Neural cell (in vitro differentiated cells): ENCODE measurements at regions not wholly inside any gene's neighbourhood (a gene's known extent, or its start where the extent isn't known, plus 50 kb on each side); places are given as distances from the start of the nearest gene placed in this dataset.
"Not testable (repeated sequence)": the region's sequence is repeated elsewhere in the genome, so short reads cannot be mapped to it uniquely, and the experiment has no call there.

Experiments
- H2AFZ ChIP-seq: fragments of 200-600, 300-800 bp; sonication (generic), shearing (Covaris generic); 2 replicates; pipeline ENCODE4 v1.6.0; 2014; ENCODE audit warnings: low read depth, mild to moderate bottlenecking, antibody characterized with exemption, low read length, moderate library complexity
- H3F3A ChIP-seq: fragments of 200-600 bp; shearing (Covaris generic); 2 replicates; pipeline ENCODE4 v1.6.1; 2016; ENCODE audit warnings: mild to moderate bottlenecking, moderate library complexity, mixed read lengths, antibody characterized with exemption, low read length; ENCODE audit not compliant: insufficient read depth, poor library complexity, severe bottlenecking
- H3K27ac ChIP-seq: fragments of 200-600, 300-800 bp; sonication (generic), shearing (Covaris generic); 2 replicates; pipeline ENCODE4 v1.5.1; 2014; ENCODE audit warnings: mild to moderate bottlenecking, low read length, moderate library complexity
- H3K27me3 ChIP-seq: fragments of 300-800, 200-600 bp; sonication (generic), shearing (Covaris generic); 2 replicates; pipeline ENCODE4 v1.6.0; 2014; ENCODE audit warnings: mild to moderate bottlenecking, low read depth, low read length, moderate library complexity; ENCODE audit not compliant: insufficient read depth
- H3K36me3 ChIP-seq: fragments of 300-800, 200-600 bp; sonication (generic), shearing (Covaris generic); 2 replicates; pipeline ENCODE4 v1.5.1; 2014; ENCODE audit warnings: mild to moderate bottlenecking, antibody characterized with exemption, low read length, moderate library complexity; ENCODE audit not compliant: insufficient read depth
- H3K4me2 ChIP-seq: fragments of 300-800, 200-600 bp; sonication (generic), shearing (Covaris generic); 2 replicates; pipeline ENCODE4 v1.6.0; 2014; ENCODE audit warnings: mild to moderate bottlenecking, low read length
- H3K4me3 ChIP-seq: fragments of 300-800, 200-600 bp; sonication (generic), shearing (Covaris generic); 2 replicates; pipeline ENCODE4 v1.5.1; 2014; ENCODE audit warnings: mild to moderate bottlenecking, low read length, moderate library complexity
- H3K79me2 ChIP-seq: fragments of 200-600 bp; shearing (Covaris generic); replicated peaks from 2 replicates; pipeline ENCODE4 v1.6.0; 2014; ENCODE audit warnings: mild to moderate bottlenecking, low read length, moderate library complexity; ENCODE audit not compliant: insufficient read depth
- H3K9ac ChIP-seq: fragments of 300-800, 200-600 bp; sonication (generic), shearing (Covaris generic); 2 replicates; pipeline ENCODE4 v1.6.1; 2016; ENCODE audit warnings: mild to moderate bottlenecking, low read length, mixed read lengths
- H3K9me2 ChIP-seq: fragments of 200-600 bp; shearing (Covaris generic); 2 replicates; pipeline ENCODE4 v1.6.1; 2016; ENCODE audit warnings: mild to moderate bottlenecking, low read length, mixed read lengths; ENCODE audit not compliant: insufficient read depth
- H3K9me3 ChIP-seq: fragments of 200-600, 300-800 bp; sonication (generic), shearing (Covaris generic); 2 replicates; pipeline ENCODE4 v1.6.1; 2016; ENCODE audit warnings: mild to moderate bottlenecking, mixed run types, low read length, moderate library complexity, mixed read lengths
- H4K20me1 ChIP-seq: fragments of 200-600 bp; shearing (Covaris generic); 2 replicates; pipeline ENCODE4 v1.6.1; 2016; ENCODE audit warnings: mild to moderate bottlenecking, mixed run types; ENCODE audit not compliant: insufficient read depth
- SMC3 ChIP-seq: fragments of 450-650 bp; conservative IDR thresholded peaks from 2 replicates; pipeline ENCODE4 v1.6.1; 2014; ENCODE audit warnings: antibody characterized with exemption, mild to moderate bottlenecking, moderate library complexity; ENCODE audit not compliant: poor library complexity

- H3K36me3 ChIP-seq, H3F3A ChIP-seq, H3K9ac ChIP-seq, H3K27ac ChIP-seq, H3K27me3 ChIP-seq, H3K9me3 ChIP-seq, H3K79me2 ChIP-seq, H2AFZ ChIP-seq, H3K9me2 ChIP-seq, H3K4me2 ChIP-seq, H3K4me3 ChIP-seq, H4K20me1 ChIP-seq: not testable (repeated sequence)
Measured at GRCh38 chr1:149700677-149701567, 81.6 kb upstream of the FCGR1A start.

- H3K27ac ChIP-seq, H3K9me2 ChIP-seq, H3K79me2 ChIP-seq, H2AFZ ChIP-seq, H3K36me3 ChIP-seq, H3K9me3 ChIP-seq, H3F3A ChIP-seq, H3K27me3 ChIP-seq, H4K20me1 ChIP-seq, H3K9ac ChIP-seq, H3K4me2 ChIP-seq: not testable (repeated sequence)
- peak overlapping the region; percentile 39 for H3K4me3 ChIP-seq
- TF ChIP-seq SMC3 = peak; percentile 22
Measured at GRCh38 chr1:149708192-149708853, 74.2 kb upstream of the FCGR1A start.

- H3K79me2 ChIP-seq, H2AFZ ChIP-seq, H3K9ac ChIP-seq, H3K27ac ChIP-seq, H3F3A ChIP-seq, H3K27me3 ChIP-seq, H3K4me2 ChIP-seq, H4K20me1 ChIP-seq, H3K4me3 ChIP-seq, H3K9me3 ChIP-seq, H3K36me3 ChIP-seq, H3K9me2 ChIP-seq: not testable (repeated sequence)
Measured at GRCh38 chr1:149711651-149712050, 70.8 kb upstream of the FCGR1A start.

GRCh38 chr1:149712154-149712927 is 70.2 kb upstream of the FCGR1A start:
- not testable (repeated sequence) for H4K20me1 ChIP-seq, H2AFZ ChIP-seq, H3K9ac ChIP-seq, H3K9me3 ChIP-seq, H3F3A ChIP-seq, H3K27ac ChIP-seq, H3K9me2 ChIP-seq, H3K79me2 ChIP-seq, H3K4me2 ChIP-seq, H3K36me3 ChIP-seq, H3K27me3 ChIP-seq
- H3K4me3 ChIP-seq = peak overlapping the region; percentile 51

- not testable (repeated sequence) for H3K9ac ChIP-seq, H3K9me2 ChIP-seq, H3K27ac ChIP-seq, H3K9me3 ChIP-seq, H3K79me2 ChIP-seq, H3K36me3 ChIP-seq, H4K20me1 ChIP-seq, H3K27me3 ChIP-seq, H3F3A ChIP-seq, H2AFZ ChIP-seq, H3K4me2 ChIP-seq, H3K4me3 ChIP-seq
Measured at GRCh38 chr1:149713513-149713912, 69.0 kb upstream of the FCGR1A start.

GRCh38 chr1:149713952-149714351 is 68.5 kb upstream of the FCGR1A start:
- not testable (repeated sequence) for H3K36me3 ChIP-seq, H3K27ac ChIP-seq, H3K4me2 ChIP-seq

GRCh38 chr1:149724618-149725302 is 57.7 kb upstream of the FCGR1A start:
- H4K20me1 ChIP-seq, H3K36me3 ChIP-seq, H3K9me2 ChIP-seq, H3K79me2 ChIP-seq, H3K27ac ChIP-seq, H3K9ac ChIP-seq, H3K4me3 ChIP-seq, H3K4me2 ChIP-seq, H3K27me3 ChIP-seq, H2AFZ ChIP-seq, H3F3A ChIP-seq, H3K9me3 ChIP-seq: not testable (repeated sequence)

More at GRCh38 chr1:149713952-149714351, 68.5 kb upstream of the FCGR1A start:
- H3K27me3 ChIP-seq, H3F3A ChIP-seq, H2AFZ ChIP-seq, H3K9ac ChIP-seq, H3K79me2 ChIP-seq, H4K20me1 ChIP-seq, H3K9me3 ChIP-seq, H3K9me2 ChIP-seq, H3K4me3 ChIP-seq: not testable (repeated sequence)
